ENCODE measurements at regions not wholly inside any gene's neighbourhood (a gene's known extent, or its start where the extent isn't known, plus 50 kb on each side); places are given as distances from the start of the nearest gene placed in this dataset.

DNA sequence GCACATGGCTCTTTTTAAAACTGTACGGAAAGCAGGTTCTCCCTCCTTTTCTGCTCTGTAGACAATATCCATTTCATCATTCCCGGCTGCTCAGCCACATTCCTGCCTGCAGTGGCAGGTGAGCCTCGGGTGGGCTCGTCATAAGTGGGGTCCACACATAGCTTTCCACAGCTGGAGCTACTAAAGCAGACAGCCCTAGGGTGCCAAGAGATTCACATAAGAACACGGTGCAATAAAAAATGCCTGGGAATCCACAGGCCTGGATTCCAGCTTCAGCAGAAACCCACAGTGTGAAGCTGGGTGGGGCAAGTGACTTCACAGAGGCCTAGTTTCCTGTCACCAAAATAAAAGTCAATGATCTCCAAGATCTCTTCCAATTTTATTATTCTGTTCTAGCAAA, 96.4 kb downstream of the MIS18A start:
- Histone ChIP-seq H3K9me3 (no peaks in the 10 kb centered on the region), H3K27me3 (no peaks in the 10 kb centered on the region), H3K4me3 (no peak overlapping the region), H3K27ac (replicated peaks in 1 of 4) (no peak overlapping the region), H3K36me3 (no peaks in the 10 kb centered on the region), H3K4me1 (no peaks in the 10 kb centered on the region)
- 88% methylated on average over 5 of the region's 5 CpGs for WGBS
- peak; percentile 84 for DNase-seq (ENCODE audit: extremely low spot score)
- TF ChIP-seq POLR2AphosphoS5 (IDR thresholded peaks at IDR 0.05) (no peak), POLR2A (IDR thresholded peaks at IDR 0.05; ENCODE audit: low read depth) (no peak), EP300 (IDR thresholded peaks at IDR 0.05) (no peak)
- TF ChIP-seq, protein P1, sequence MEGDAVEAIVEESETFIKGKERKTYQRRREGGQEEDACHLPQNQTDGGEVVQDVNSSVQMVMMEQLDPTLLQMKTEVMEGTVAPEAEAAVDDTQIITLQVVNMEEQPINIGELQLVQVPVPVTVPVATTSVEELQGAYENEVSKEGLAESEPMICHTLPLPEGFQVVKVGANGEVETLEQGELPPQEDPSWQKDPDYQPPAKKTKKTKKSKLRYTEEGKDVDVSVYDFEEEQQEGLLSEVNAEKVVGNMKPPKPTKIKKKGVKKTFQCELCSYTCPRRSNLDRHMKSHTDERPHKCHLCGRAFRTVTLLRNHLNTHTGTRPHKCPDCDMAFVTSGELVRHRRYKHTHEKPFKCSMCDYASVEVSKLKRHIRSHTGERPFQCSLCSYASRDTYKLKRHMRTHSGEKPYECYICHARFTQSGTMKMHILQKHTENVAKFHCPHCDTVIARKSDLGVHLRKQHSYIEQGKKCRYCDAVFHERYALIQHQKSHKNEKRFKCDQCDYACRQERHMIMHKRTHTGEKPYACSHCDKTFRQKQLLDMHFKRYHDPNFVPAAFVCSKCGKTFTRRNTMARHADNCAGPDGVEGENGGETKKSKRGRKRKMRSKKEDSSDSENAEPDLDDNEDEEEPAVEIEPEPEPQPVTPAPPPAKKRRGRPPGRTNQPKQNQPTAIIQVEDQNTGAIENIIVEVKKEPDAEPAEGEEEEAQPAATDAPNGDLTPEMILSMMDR (IDR thresholded peaks at IDR 0.05) = no peak
- intact Hi-C loops (cut with DNase I) = no loop called here

DNA sequence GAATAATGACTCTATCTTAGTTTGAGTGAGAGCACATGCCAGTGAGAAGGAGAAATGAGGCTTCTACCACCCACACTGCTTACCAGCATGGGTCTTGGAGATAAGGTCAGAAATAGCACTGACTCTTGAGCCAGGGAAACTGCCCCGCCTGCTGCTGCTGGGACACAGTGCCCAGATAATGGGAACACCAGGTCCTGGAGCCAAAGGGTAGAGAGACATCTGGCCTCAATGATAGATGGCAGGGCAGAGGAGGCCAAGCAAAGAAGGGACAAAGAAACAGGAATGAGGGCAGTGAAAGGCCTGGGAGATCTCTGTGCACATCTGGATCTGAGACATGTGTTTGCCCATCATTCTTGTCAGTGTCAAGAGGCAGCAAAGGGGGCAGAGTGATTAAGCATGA, 97.4 kb downstream of the MIS18A start:
- peak; percentile 50 for DNase-seq (ENCODE audit: extremely low spot score)
- no peak for TF ChIP-seq EP300 (IDR thresholded peaks at IDR 0.05)
- TF ChIP-seq, protein P1 (IDR thresholded peaks at IDR 0.05) = no peak
- no peak for TF ChIP-seq POLR2AphosphoS5 (IDR thresholded peaks at IDR 0.05)
- Histone ChIP-seq H3K4me1 (no peaks in the 10 kb centered on the region), H3K36me3 (no peaks in the 10 kb centered on the region), H3K9me3 (no peaks in the 10 kb centered on the region), H3K27me3 (no peaks in the 10 kb centered on the region), H3K27ac (replicated peaks in 1 of 4) (no peak overlapping the region), H3K4me3 (no peak overlapping the region)
- whole genome bisulfite sequencing = no CpG with 5 or more reads among the region's 1 CpG
- intact Hi-C loops (cut with DNase I) = no loop called here

- Histone ChIP-seq H3K9me3 (no peaks in the 10 kb centered on the region), H3K27ac (replicated peaks in 1 of 4) (no peak overlapping the region), H3K4me3 (no peak overlapping the region), H3K27me3 (no peaks in the 10 kb centered on the region), H3K4me1 (peaks cover 0 to 7% (median 0%) of the 10 kb centered on the region in 4 donors), H3K36me3 (no peaks in the 10 kb centered on the region)
- intact Hi-C loops (cut with DNase I) = no loop called here
- DNase-seq (ENCODE audit: extremely low spot score) = no peak
- TF ChIP-seq, protein P1 (IDR thresholded peaks at IDR 0.05) = no peak
- TF ChIP-seq POLR2A (IDR thresholded peaks at IDR 0.05; ENCODE audit: low read depth) = no peak
- TF ChIP-seq EP300 (IDR thresholded peaks at IDR 0.05) = no peak
- TF ChIP-seq POLR2AphosphoS5 (IDR thresholded peaks at IDR 0.05) = no peak
Measured at GRCh38 chr21:32174819-32175218, 104.0 kb downstream of the MIS18A start.

GRCh38 chr21:32173121-32173724, 105.6 kb downstream of the MIS18A start:
- DNase-seq (ENCODE audit: extremely low spot score) = no peak
- 45% methylated on average over 1 of the region's 1 CpG for WGBS
- no peaks in the 10 kb centered on the region for H3K9me3 ChIP-seq
- peaks cover 0 to 7% (median 0%) of the 10 kb centered on the region in 4 donors for H3K4me1 ChIP-seq
- intact Hi-C loops (cut with DNase I) = no loop called here
- no peaks in the 10 kb centered on the region for H3K27me3 ChIP-seq
- TF ChIP-seq EP300 (IDR thresholded peaks at IDR 0.05) = no peak
- no peak for TF ChIP-seq POLR2AphosphoS5 (IDR thresholded peaks at IDR 0.05)
- no peak for TF ChIP-seq POLR2A (IDR thresholded peaks at IDR 0.05; ENCODE audit: low read depth)
- TF ChIP-seq, protein P1 (IDR thresholded peaks at IDR 0.05) = no peak
- no peaks in the 10 kb centered on the region for H3K36me3 ChIP-seq
- no peak overlapping the region for H3K27ac ChIP-seq (replicated peaks in 1 of 4)
- H3K4me3 ChIP-seq = no peak overlapping the region

DNA sequence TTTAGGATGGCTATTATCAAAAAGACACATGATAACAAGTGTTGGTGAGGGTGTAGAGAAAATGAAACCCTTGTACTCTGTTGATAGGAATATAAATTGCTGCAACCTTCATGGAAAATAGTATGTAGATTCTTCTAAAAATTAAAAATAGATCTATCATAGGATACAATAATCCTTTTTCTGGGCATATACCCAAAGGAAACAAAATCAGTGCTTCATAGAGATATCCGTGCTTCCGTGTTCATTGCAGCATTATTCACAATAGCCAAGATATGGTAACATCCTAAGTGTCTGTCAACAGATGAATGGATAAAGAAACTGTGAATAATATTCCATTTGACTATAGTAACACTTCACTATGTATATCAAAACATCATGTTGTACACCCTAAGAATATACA, 106.7 kb downstream of the MIS18A start:
- peaks cover 0 to 7% (median 0%) of the 10 kb centered on the region in 4 donors for H3K4me1 ChIP-seq
- H3K27ac ChIP-seq (replicated peaks in 1 of 4) = no peak overlapping the region
- no peak overlapping the region for H3K4me3 ChIP-seq
- intact Hi-C loops (cut with DNase I) = no loop called here
- no peaks in the 10 kb centered on the region for H3K36me3 ChIP-seq
- TF ChIP-seq POLR2AphosphoS5 (IDR thresholded peaks at IDR 0.05) (no peak), EP300 (IDR thresholded peaks at IDR 0.05) (no peak), POLR2A (IDR thresholded peaks at IDR 0.05; ENCODE audit: low read depth) (no peak)
- TF ChIP-seq, protein P1 (IDR thresholded peaks at IDR 0.05) = no peak
- H3K9me3 ChIP-seq = no peaks in the 10 kb centered on the region
- H3K27me3 ChIP-seq = no peaks in the 10 kb centered on the region
- WGBS = 45% methylated on average over 2 of the region's 2 CpGs
- DNase-seq (ENCODE audit: extremely low spot score) = no peak
